ENCODE measurements at regions not wholly inside any gene's neighbourhood (a gene's known extent, or its start where the extent isn't known, plus 50 kb on each side); places are given as distances from the start of the nearest gene placed in this dataset.
A peak's percentile ranks its signal among the peaks of the same experiment; 100 is the strongest.
"Not testable (repeated sequence)": the region's sequence is repeated elsewhere in the genome, so short reads cannot be mapped to it uniquely, and the experiment has no call there.

- no peak for DNase-seq
These were observed 113.7 kb upstream of the WARS2 start for GRCh38 chr1:119254067-119254720.

GRCh38 chr1:119256089-119256488 is 112.5 kb upstream of the HAO2 start:
- not testable (repeated sequence) for DNase-seq

- no peak for DNase-seq
These were observed 108.1 kb upstream of the HAO2 start for GRCh38 chr1:119260506-119260905.

GRCh38 chr1:119266386-119266785 is 102.2 kb upstream of the HAO2 start:
- no peak for DNase-seq

- no peak for DNase-seq
These were observed 101.7 kb upstream of the HAO2 start for GRCh38 chr1:119266858-119267257.

- DNase-seq, result not testable (repeated sequence)
These were observed 101.3 kb upstream of the HAO2 start for GRCh38 chr1:119267288-119267687.

GRCh38 chr1:119268879-119269278 is 99.7 kb upstream of the HAO2 start:
- DNase-seq, result no peak

- DNase-seq, result peak; percentile 27
These were observed 93.1 kb upstream of the HAO2 start for GRCh38 chr1:119275145-119276134.

GRCh38 chr1:119276558-119276957 is 92.0 kb upstream of the HAO2 start:
- DNase-seq, result no peak

- DNase-seq, result no peak
These were observed 88.9 kb upstream of the HAO2 start for GRCh38 chr1:119279456-119280381.

- DNase-seq, result no peak
These were observed 83.1 kb upstream of the HAO2 start for GRCh38 chr1:119285482-119285881.

GRCh38 chr1:119286587-119287181 is 81.9 kb upstream of the HAO2 start:
- peak; percentile 6 for DNase-seq

- DNase-seq, result no peak
These were observed 79.8 kb upstream of the HAO2 start for GRCh38 chr1:119288751-119289150.

- DNase-seq, result no peak
These were observed 78.3 kb upstream of the HAO2 start for GRCh38 chr1:119290297-119290696.

GRCh38 chr1:119291611-119292206 is 76.9 kb upstream of the HAO2 start:
- no peak for DNase-seq

GRCh38 chr1:119293797-119294196 is 74.8 kb upstream of the HAO2 start:
- DNase-seq, result no peak

- DNase-seq, result no peak
These were observed 74.4 kb upstream of the HAO2 start for GRCh38 chr1:119294199-119294598.

GRCh38 chr1:119294722-119295121 is 73.9 kb upstream of the HAO2 start:
- no peak for DNase-seq

GRCh38 chr1:119298687-119299303 is 69.8 kb upstream of the HAO2 start:
- no peak for DNase-seq

- DNase-seq, result no peak
These were observed 66.6 kb upstream of the HAO2 start for GRCh38 chr1:119302011-119302410.

GRCh38 chr1:119308130-119308700 is 60.4 kb upstream of the HAO2 start:
- DNase-seq, result no peak

Data from stimulated activated CD4-positive, alpha-beta T cell treated with anti-CD3 and anti-CD28 coated beads, Interleukin-4, amount 100 ng/mL, for 24 hours (primary cell).